ENCODE measurements at regions not wholly inside any gene's neighbourhood (a gene's known extent, or its start where the extent isn't known, plus 50 kb on each side); places are given as distances from the start of the nearest gene placed in this dataset.

GRCh38 chr13:57784633-57785032 lies 153.1 kb downstream of the PCDH17 start:
- Histone ChIP-seq H3K4me3 (ENCODE audit: low read length) (no peak overlapping the region), H3K36me3 (ENCODE audit: low read depth, low read length) (no peaks in the 10 kb centered on the region), H3K79me2 (ENCODE audit: low read length) (no peaks in the 10 kb centered on the region), H3K4me1 (ENCODE audit: insufficient read depth, low read length) (no peaks in the 10 kb centered on the region), H3K27ac (ENCODE audit: low read length) (no peak overlapping the region), H4K20me1 (ENCODE audit: low read length) (no peaks in the 10 kb centered on the region), H3K4me2 (ENCODE audit: low read length) (no peak overlapping the region), H3K9ac (ENCODE audit: low read length) (no peak overlapping the region), H2AFZ (ENCODE audit: low read length) (no peak overlapping the region), H3F3A (ENCODE audit: low read length, unreplicated experiment) (no peaks in the 10 kb centered on the region), H3K9me3 (ENCODE audit: low read length) (no peaks in the 10 kb centered on the region), H3K9me2 (replicated peaks; ENCODE audit: low read length) (no peaks in the 10 kb centered on the region), H3K27me3 (ENCODE audit: low read length) (no peaks in the 10 kb centered on the region)
- intact Hi-C loops (cut with micrococcal nuclease), result no loop called here
- ChIA-PET CTCF (no interaction called here), POLR2A (ENCODE audit: unreplicated experiment) (no interaction called here)
- BruUV-seq (replicated peaks), result no TSS peak
- DNase-seq (no peak), ATAC-seq (no peak)
- TF ChIP-seq EZH2 (IDR thresholded peaks at IDR 0.05; ENCODE audit: low read length, unreplicated experiment) (no peak), EZH2phosphoT487 (IDR thresholded peaks at IDR 0.05; ENCODE audit: borderline replicate concordance, low read length) (no peak), CTCF (conservative IDR thresholded peaks at IDR 0.05; ENCODE audit: low read depth, low read length) (no peak)

- no peaks in the 10 kb centered on the region for H3K36me3 ChIP-seq (ENCODE audit: low read depth, low read length)
- no peak overlapping the region for H3K4me2 ChIP-seq (ENCODE audit: low read length)
- H3K27me3 ChIP-seq (ENCODE audit: low read length), result no peaks in the 10 kb centered on the region
- H3K27ac ChIP-seq (ENCODE audit: low read length), result no peak overlapping the region
- ATAC-seq (no peak), DNase-seq (no peak)
- H3K9me2 ChIP-seq (replicated peaks; ENCODE audit: low read length), result no peaks in the 10 kb centered on the region
- no peak overlapping the region for H2AFZ ChIP-seq (ENCODE audit: low read length)
- H3K4me3 ChIP-seq (ENCODE audit: low read length), result no peak overlapping the region
- H3K9me3 ChIP-seq (ENCODE audit: low read length), result no peaks in the 10 kb centered on the region
- H3K79me2 ChIP-seq (ENCODE audit: low read length), result no peaks in the 10 kb centered on the region
- ChIA-PET CTCF (no interaction called here), POLR2A (ENCODE audit: unreplicated experiment) (no interaction called here)
- intact Hi-C loops (cut with micrococcal nuclease), result no loop called here
- H3K4me1 ChIP-seq (ENCODE audit: insufficient read depth, low read length), result no peaks in the 10 kb centered on the region
- no peak overlapping the region for H3K9ac ChIP-seq (ENCODE audit: low read length)
- no TSS peak for BruUV-seq (replicated peaks)
- no peaks in the 10 kb centered on the region for H3F3A ChIP-seq (ENCODE audit: low read length, unreplicated experiment)
- TF ChIP-seq EZH2phosphoT487 (IDR thresholded peaks at IDR 0.05; ENCODE audit: borderline replicate concordance, low read length), result no peak
- TF ChIP-seq CTCF (conservative IDR thresholded peaks at IDR 0.05; ENCODE audit: low read depth, low read length), result no peak
- TF ChIP-seq EZH2 (IDR thresholded peaks at IDR 0.05; ENCODE audit: low read length, unreplicated experiment), result no peak
- H4K20me1 ChIP-seq (ENCODE audit: low read length), result no peaks in the 10 kb centered on the region
These were observed 155.7 kb downstream of the PCDH17 start for GRCh38 chr13:57787058-57787791.

GRCh38 chr13:57799624-57800023 lies 168.1 kb downstream of the PCDH17 start:
- TF ChIP-seq EZH2 (IDR thresholded peaks at IDR 0.05; ENCODE audit: low read length, unreplicated experiment), result no peak
- TF ChIP-seq EZH2phosphoT487 (IDR thresholded peaks at IDR 0.05; ENCODE audit: borderline replicate concordance, low read length), result no peak
- no peak for TF ChIP-seq CTCF (conservative IDR thresholded peaks at IDR 0.05; ENCODE audit: low read depth, low read length)
- no peaks in the 10 kb centered on the region for H4K20me1 ChIP-seq (ENCODE audit: low read length)
- POLR2A ChIA-PET (ENCODE audit: unreplicated experiment), result no interaction called here

More at GRCh38 chr13:57799624-57800023, 168.1 kb downstream of the PCDH17 start:
- no peak overlapping the region for H2AFZ ChIP-seq (ENCODE audit: low read length)
- intact Hi-C loops (cut with micrococcal nuclease), result no loop called here
- no peak overlapping the region for H3K4me3 ChIP-seq (ENCODE audit: low read length)
- H3K9me3 ChIP-seq (ENCODE audit: low read length), result no peaks in the 10 kb centered on the region
- H3K4me2 ChIP-seq (ENCODE audit: low read length), result no peak overlapping the region
- BruUV-seq (replicated peaks), result no TSS peak
- no peaks in the 10 kb centered on the region for H3K9me2 ChIP-seq (replicated peaks; ENCODE audit: low read length)
- no peak for ATAC-seq
- H3K36me3 ChIP-seq (ENCODE audit: low read depth, low read length), result no peaks in the 10 kb centered on the region
- no peak overlapping the region for H3K9ac ChIP-seq (ENCODE audit: low read length)
- DNase-seq, result no peak
- H3K27me3 ChIP-seq (ENCODE audit: low read length), result no peaks in the 10 kb centered on the region
- no peaks in the 10 kb centered on the region for H3F3A ChIP-seq (ENCODE audit: low read length, unreplicated experiment)
- CTCF ChIA-PET, result no interaction called here
- no peaks in the 10 kb centered on the region for H3K79me2 ChIP-seq (ENCODE audit: low read length)
- H3K27ac ChIP-seq (ENCODE audit: low read length), result no peak overlapping the region
- H3K4me1 ChIP-seq (ENCODE audit: insufficient read depth, low read length), result no peaks in the 10 kb centered on the region
